Endothelial cell of umbilical vein (primary cell): ENCODE measurements at regions not wholly inside any gene's neighbourhood (a gene's known extent, or its start where the extent isn't known, plus 50 kb on each side); places are given as distances from the start of the nearest gene placed in this dataset.

Experiments
- EZH2 ChIP-seq: IDR thresholded peaks from 2 replicates; pipeline ENCODE4 v1.6.1; 2012; ENCODE audit warnings: borderline replicate concordance, low read depth, mild to moderate bottlenecking, moderate library complexity, low read length, inconsistent platforms; ENCODE audit not compliant: severe bottlenecking
- FOS ChIP-seq: IDR thresholded peaks from 2 replicates; pipeline ENCODE4 v1.6.1; 2011; ENCODE audit warnings: mild to moderate bottlenecking, low read length, moderate library complexity, borderline replicate concordance; ENCODE audit not compliant: insufficient read depth
- JUN ChIP-seq: IDR thresholded peaks from 2 replicates; pipeline ENCODE4 v1.6.1; 2011; ENCODE audit warnings: borderline replicate concordance, low read depth; ENCODE audit not compliant: insufficient read length, insufficient read depth
- MYC ChIP-seq: IDR thresholded peaks from one replicate; pipeline ENCODE4 v1.6.1; 2011; ENCODE audit warnings: mild to moderate bottlenecking, low read depth, low read length
- POLR2A ChIP-seq: IDR thresholded peaks from 2 replicates; pipeline ENCODE4 v1.6.1; 2012; ENCODE audit warnings: low read depth, mild to moderate bottlenecking, control low read depth, low read length
- POLR2AphosphoS5 ChIP-seq: IDR thresholded peaks from 2 replicates; pipeline ENCODE4 v1.6.1; 2012; ENCODE audit warnings: low read depth, mild to moderate bottlenecking, control low read depth, low read length, moderate library complexity; ENCODE audit not compliant: insufficient read depth
- TF ChIP-seq, protein P1 (sequence below), 2 donors: IDR thresholded peaks; 1 replicate in 1 of 2; 2 replicates in 1 of 2; pipeline ENCODE4 v1.5.1; 2011; ENCODE audit warnings: low read length in 2 of 2, mild to moderate bottlenecking in 2 of 2, moderate library complexity in 2 of 2, control low read depth in 1 of 2, inconsistent platforms in 1 of 2, low read depth in 1 of 2; ENCODE audit not compliant: insufficient read depth in 1 of 2; ENCODE audit errors: extremely low read depth in 1 of 2

DNA sequence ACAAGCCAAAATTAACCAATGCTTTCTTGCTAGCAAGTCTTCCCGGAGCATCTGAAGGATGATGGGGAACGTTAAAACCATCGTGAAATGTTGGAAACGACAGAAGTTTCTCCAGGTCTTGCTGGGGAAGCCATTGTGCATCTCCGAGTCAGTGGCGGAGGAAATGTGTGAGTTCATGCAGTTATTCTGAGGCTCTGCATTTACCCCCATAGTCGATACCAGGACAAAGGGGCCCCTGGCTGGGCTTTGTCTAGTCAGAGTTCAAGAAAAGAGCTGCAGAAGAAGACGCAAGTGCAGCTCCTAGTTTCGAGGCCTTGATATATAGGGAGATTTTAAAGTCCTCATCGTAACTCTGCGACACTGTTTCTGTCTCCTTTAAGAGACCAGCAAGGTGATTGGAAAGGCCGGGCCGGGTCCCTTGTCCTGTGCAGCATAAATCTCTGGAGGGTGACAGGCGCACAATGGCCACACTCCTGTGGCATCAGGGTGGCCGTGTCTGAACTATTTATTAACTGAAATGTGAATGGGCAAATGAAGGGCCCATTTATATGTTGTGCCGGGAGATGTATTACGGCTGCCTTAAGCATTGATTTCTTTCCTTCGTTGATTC, 172.0 kb downstream of the TEX29 start:
- TF ChIP-seq EZH2, result no peak
- TF ChIP-seq, protein P1, sequence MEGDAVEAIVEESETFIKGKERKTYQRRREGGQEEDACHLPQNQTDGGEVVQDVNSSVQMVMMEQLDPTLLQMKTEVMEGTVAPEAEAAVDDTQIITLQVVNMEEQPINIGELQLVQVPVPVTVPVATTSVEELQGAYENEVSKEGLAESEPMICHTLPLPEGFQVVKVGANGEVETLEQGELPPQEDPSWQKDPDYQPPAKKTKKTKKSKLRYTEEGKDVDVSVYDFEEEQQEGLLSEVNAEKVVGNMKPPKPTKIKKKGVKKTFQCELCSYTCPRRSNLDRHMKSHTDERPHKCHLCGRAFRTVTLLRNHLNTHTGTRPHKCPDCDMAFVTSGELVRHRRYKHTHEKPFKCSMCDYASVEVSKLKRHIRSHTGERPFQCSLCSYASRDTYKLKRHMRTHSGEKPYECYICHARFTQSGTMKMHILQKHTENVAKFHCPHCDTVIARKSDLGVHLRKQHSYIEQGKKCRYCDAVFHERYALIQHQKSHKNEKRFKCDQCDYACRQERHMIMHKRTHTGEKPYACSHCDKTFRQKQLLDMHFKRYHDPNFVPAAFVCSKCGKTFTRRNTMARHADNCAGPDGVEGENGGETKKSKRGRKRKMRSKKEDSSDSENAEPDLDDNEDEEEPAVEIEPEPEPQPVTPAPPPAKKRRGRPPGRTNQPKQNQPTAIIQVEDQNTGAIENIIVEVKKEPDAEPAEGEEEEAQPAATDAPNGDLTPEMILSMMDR (IDR thresholded peaks at IDR 0.05; ENCODE audit: extremely low read depth in 1 of 2, insufficient read depth in 1 of 2, low read depth in 1 of 2, low read length in 2 of 2), result no peak
- no peak for TF ChIP-seq MYC
- no peak for TF ChIP-seq POLR2A
- no peak for TF ChIP-seq FOS
- TF ChIP-seq POLR2AphosphoS5, result no peak
- TF ChIP-seq JUN, result no peak
